GM12878 (cell line): ENCODE measurements at regions not wholly inside any gene's neighbourhood (a gene's known extent, or its start where the extent isn't known, plus 50 kb on each side); places are given as distances from the start of the nearest gene placed in this dataset.

Source experiments
- ATAC-seq: fragments of 200-7000 bp; cut with Tn5 transposase; 3 replicates; pipeline ENCODE4 v1.9.1; 2020; ENCODE audit warnings: mild to moderate bottlenecking, moderate library complexity
- BruUV-seq: library from RNA; stranded (reverse); fragments of 400-500 nt; replicated peaks from 2 replicates; lab custom pipeline; 2021; lab: Mats Ljungman, UMichigan
- CTCF ChIA-PET: fragments of 300-600 bp; sonication (Branson Sonifier 250); formaldehyde crosslinking; extraction: SDS; loops from one replicate; lab custom pipeline; 2021; ENCODE audit warnings: inconsistent platforms; lab: Yijun Ruan, JAX
- POLR2A ChIA-PET: fragments of 350-600 bp; formaldehyde crosslinking; extraction: SDS; loops from one replicate; lab custom pipeline; 2021; ENCODE audit warnings: inconsistent platforms; lab: Charles Lee
- RAD21 ChIA-PET: fragments of 300-600 bp; sonication (Branson Sonifier 250); formaldehyde crosslinking; loops from one replicate; lab custom pipeline; 2023; ENCODE audit warnings: antibody characterized with exemption; ENCODE audit not compliant: unreplicated experiment; lab: Charles Lee
- SMC1A ChIA-PET: fragments of 300-600 bp; sonication (Branson Sonifier 250); formaldehyde crosslinking; loops from one replicate; lab custom pipeline; 2023; ENCODE audit not compliant: unreplicated experiment, uncharacterized antibody; lab: Charles Lee
- DNase-seq: peaks from one replicate; pipeline ENCODE4 v3.0.0-alpha.2; 2011; ENCODE audit warnings: low read depth, low spot score
- FAIRE-seq: peaks from 3 replicates; lab custom pipeline; 2011; peaks lifted over from hg19 to GRCh38; lab: Jason Lieb, UNC
- H2AFZ ChIP-seq: 2 replicates; pipeline ENCODE4 v1.6.0; 2011; ENCODE audit warnings: low read depth, low read length, control low read depth; ENCODE audit not compliant: control insufficient read depth
- H3K27ac ChIP-seq: 2 replicates; pipeline ENCODE4 v1.5.1; 2011; ENCODE audit warnings: control low read depth; ENCODE audit not compliant: control insufficient read depth, insufficient read depth
- H3K27me3 ChIP-seq, 2 experiments: replicated peaks in 1 of 2; 2 replicates each; pipeline versions ENCODE4 v1.6.0 to v1.6.1; 2011; ENCODE audit warnings: low read length in 1 of 2; ENCODE audit not compliant: control insufficient read depth in 2 of 2, insufficient read depth in 2 of 2
- H3K36me3 ChIP-seq, 2 experiments: 2 replicates each; pipeline ENCODE4 v1.5.1; 2011; ENCODE audit warnings: low read length in 1 of 2; ENCODE audit not compliant: control insufficient read depth in 2 of 2, insufficient read depth in 2 of 2
- H3K4me1 ChIP-seq: 2 replicates; pipeline ENCODE4 v1.6.1; 2011; ENCODE audit warnings: mild to moderate bottlenecking, low read length, moderate library complexity, mixed read lengths; ENCODE audit not compliant: control insufficient read depth, insufficient read depth
- H3K4me2 ChIP-seq: 2 replicates; pipeline ENCODE4 v1.6.0; 2011; ENCODE audit warnings: control low read depth; ENCODE audit not compliant: control insufficient read depth, insufficient read depth
- H3K4me3 ChIP-seq: fragments of 200-600 bp; sonication (generic); 2 replicates; pipeline ENCODE4 v1.5.1; 2016
- H3K79me2 ChIP-seq: 2 replicates; pipeline ENCODE4 v1.6.0; 2011; ENCODE audit warnings: low read length; ENCODE audit not compliant: control insufficient read depth, insufficient read depth
- H3K9ac ChIP-seq: 2 replicates; pipeline ENCODE4 v1.8.0; 2011; ENCODE audit warnings: low read length, control low read depth, mixed read lengths; ENCODE audit not compliant: control insufficient read depth, insufficient read depth
- H3K9me3 ChIP-seq: replicated peaks from 3 replicates; pipeline ENCODE4 v1.5.1; 2011; ENCODE audit warnings: mild to moderate bottlenecking, low read length; ENCODE audit not compliant: control insufficient read depth, insufficient read depth
- H4K20me1 ChIP-seq: 2 replicates; pipeline ENCODE4 v1.6.0; 2011; ENCODE audit not compliant: control insufficient read depth, insufficient read depth
- BMI1 ChIP-seq: fragments of 450-650 bp; IDR thresholded peaks from 2 replicates; pipeline ENCODE4 v1.6.1; 2016; ENCODE audit warnings: mild to moderate bottlenecking, moderate library complexity, borderline replicate concordance
- DPF2 ChIP-seq: fragments of 450-650 bp; IDR thresholded peaks from 2 replicates; pipeline ENCODE4 v1.6.1; 2017; ENCODE audit warnings: mild to moderate bottlenecking
- IRF5 ChIP-seq: fragments of 450-650 bp; IDR thresholded peaks from 2 replicates; pipeline ENCODE4 v1.6.1; 2017; ENCODE audit warnings: borderline replicate concordance
- NR2C1 ChIP-seq: fragments of 450-650 bp; IDR thresholded peaks from 2 replicates; pipeline ENCODE4 v1.6.1; 2017; ENCODE audit warnings: antibody characterized with exemption, mild to moderate bottlenecking, moderate library complexity
- RAD51 ChIP-seq: fragments of 450-650 bp; IDR thresholded peaks from 2 replicates; pipeline ENCODE4 v1.6.1; 2016; ENCODE audit warnings: moderate library complexity, mild to moderate bottlenecking, inconsistent platforms
- RELB ChIP-seq: fragments of 450-650 bp; IDR thresholded peaks from 2 replicates; pipeline ENCODE4 v1.6.1; 2017; ENCODE audit warnings: low read depth, mild to moderate bottlenecking, moderate library complexity
- ZBTB11 ChIP-seq: fragments of 450-650 bp; formaldehyde crosslinking; IDR thresholded peaks from 2 replicates; pipeline ENCODE4 v1.5.0; 2022; ENCODE audit warnings: mild to moderate bottlenecking, missing genetic modification characterization
- WGBS: methylation state at CpG from one replicate; pipeline ENCODE4 v1.1.6; 2016; ENCODE audit warnings: low lambda C conversion rate; ENCODE audit not compliant: insufficient replicate concordance, insufficient coverage; ENCODE audit errors: missing lambda C conversion rate; 5-methylcytosine and 5-hydroxymethylcytosine counted together
- in situ Hi-C: fragments of 300-500 bp; cut with MboI; formaldehyde crosslinking; loops from 9 replicates; pipeline ENCODE4 v1.14.3; 2018; ENCODE audit warnings: mixed read lengths
- intact Hi-C: fragments of 100-400 bp; cut with micrococcal nuclease; formaldehyde crosslinking; loops from one replicate; pipeline ENCODE4 v1.14.2; 2022; ENCODE audit not compliant: unreplicated experiment
- TF ChIP-seq, protein P1 (sequence below): fragments of 450-650 bp; IDR thresholded peaks from 2 replicates; pipeline ENCODE4 v1.6.1; 2018; ENCODE audit warnings: borderline replicate concordance, mild to moderate bottlenecking; ENCODE audit not compliant: partially characterized antibody
- TF ChIP-seq, protein P2 (sequence below): fragments of 450-650 bp; IDR thresholded peaks from 2 replicates; pipeline ENCODE4 v1.6.1; 2014; ENCODE audit warnings: mild to moderate bottlenecking

GRCh38 chr11:116558504-116559211, 214.1 kb downstream of the BUD13 start:
- no TSS peak for BruUV-seq
- in situ Hi-C loops (no loop called here), intact Hi-C loops (no loop called here)
- ChIA-PET POLR2A (no interaction called here), SMC1A (no interaction called here), CTCF (no interaction called here), RAD21 (no interaction called here)
- no peaks in the 10 kb centered on the region for H3K4me1 ChIP-seq
- H3K27ac ChIP-seq, result no peak overlapping the region
- no peaks in the 10 kb centered on the region for H3K79me2 ChIP-seq
- H3K9ac ChIP-seq, result no peak overlapping the region
- no peaks in the 10 kb centered on the region for H4K20me1 ChIP-seq
- no peak overlapping the region for H2AFZ ChIP-seq
- ATAC-seq, result no peak
- H3K4me3 ChIP-seq, result no peak overlapping the region
- no peaks in the 10 kb centered on the region for H3K36me3 ChIP-seq
- DNase-seq, result no peak
- WGBS, result 14% methylated on average over 9 of the region's 9 CpGs
- H3K9me3 ChIP-seq, result no peaks in the 10 kb centered on the region
- peaks cover 0 to 4% of the 10 kb centered on the region in 2 experiments; a peak in 3 of 4 replicates for H3K27me3 ChIP-seq
- TF ChIP-seq IRF5 (no peak), DPF2 (no peak), NR2C1 (no peak), RAD51 (no peak), ZBTB11 (CRISPR knock-in tag) (no peak), BMI1 (no peak), RELB (no peak)
- TF ChIP-seq, protein P1, sequence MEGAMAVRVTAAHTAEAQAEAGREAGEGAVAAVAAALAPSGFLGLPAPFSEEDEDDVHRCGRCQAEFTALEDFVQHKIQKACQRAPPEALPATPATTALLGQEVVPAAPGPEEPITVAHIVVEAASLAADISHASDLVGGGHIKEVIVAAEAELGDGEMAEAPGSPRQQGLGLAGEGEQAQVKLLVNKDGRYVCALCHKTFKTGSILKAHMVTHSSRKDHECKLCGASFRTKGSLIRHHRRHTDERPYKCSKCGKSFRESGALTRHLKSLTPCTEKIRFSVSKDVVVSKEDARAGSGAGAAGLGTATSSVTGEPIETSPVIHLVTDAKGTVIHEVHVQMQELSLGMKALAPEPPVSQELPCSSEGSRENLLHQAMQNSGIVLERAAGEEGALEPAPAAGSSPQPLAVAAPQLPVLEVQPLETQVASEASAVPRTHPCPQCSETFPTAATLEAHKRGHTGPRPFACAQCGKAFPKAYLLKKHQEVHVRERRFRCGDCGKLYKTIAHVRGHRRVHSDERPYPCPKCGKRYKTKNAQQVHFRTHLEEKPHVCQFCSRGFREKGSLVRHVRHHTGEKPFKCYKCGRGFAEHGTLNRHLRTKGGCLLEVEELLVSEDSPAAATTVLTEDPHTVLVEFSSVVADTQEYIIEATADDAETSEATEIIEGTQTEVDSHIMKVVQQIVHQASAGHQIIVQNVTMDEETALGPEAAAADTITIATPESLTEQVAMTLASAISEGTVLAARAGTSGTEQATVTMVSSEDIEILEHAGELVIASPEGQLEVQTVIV, result no peak
- TF ChIP-seq, protein P2, sequence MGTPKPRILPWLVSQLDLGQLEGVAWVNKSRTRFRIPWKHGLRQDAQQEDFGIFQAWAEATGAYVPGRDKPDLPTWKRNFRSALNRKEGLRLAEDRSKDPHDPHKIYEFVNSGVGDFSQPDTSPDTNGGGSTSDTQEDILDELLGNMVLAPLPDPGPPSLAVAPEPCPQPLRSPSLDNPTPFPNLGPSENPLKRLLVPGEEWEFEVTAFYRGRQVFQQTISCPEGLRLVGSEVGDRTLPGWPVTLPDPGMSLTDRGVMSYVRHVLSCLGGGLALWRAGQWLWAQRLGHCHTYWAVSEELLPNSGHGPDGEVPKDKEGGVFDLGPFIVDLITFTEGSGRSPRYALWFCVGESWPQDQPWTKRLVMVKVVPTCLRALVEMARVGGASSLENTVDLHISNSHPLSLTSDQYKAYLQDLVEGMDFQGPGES, result no peak
- no peak for FAIRE-seq
- no peak overlapping the region for H3K4me2 ChIP-seq
